H9 (cell line): ENCODE measurements at regions not wholly inside any gene's neighbourhood (a gene's known extent, or its start where the extent isn't known, plus 50 kb on each side); places are given as distances from the start of the nearest gene placed in this dataset.

ENCODE experiments used
- DNase-seq: peaks from one replicate; pipeline ENCODE4 v3.0.0-alpha.2; 2017
- H2AFZ ChIP-seq: one replicate; pipeline ENCODE4 v1.6.1; 2013; ENCODE audit warnings: mild to moderate bottlenecking, low read length, control low read depth, moderate library complexity
- H2AK5ac ChIP-seq: 2 replicates; pipeline ENCODE4 v1.6.1; 2013; ENCODE audit warnings: low read length, control low read depth, mixed read lengths; ENCODE audit not compliant: insufficient read length
- H2BK120ac ChIP-seq: one replicate; pipeline ENCODE4 v1.6.1; 2013; ENCODE audit warnings: low read depth, mild to moderate bottlenecking, low read length, control low read depth, inconsistent platforms; ENCODE audit not compliant: poor library complexity, severe bottlenecking
- H2BK12ac ChIP-seq: 2 replicates; pipeline ENCODE4 v1.6.1; 2013; ENCODE audit warnings: low read length, control low read depth, mixed read lengths, low read depth; ENCODE audit not compliant: insufficient read length
- H2BK15ac ChIP-seq: 2 replicates; pipeline ENCODE4 v1.6.1; 2013; ENCODE audit warnings: low read depth, low read length, control low read depth
- H2BK20ac ChIP-seq: one replicate; pipeline ENCODE4 v1.6.1; 2013; ENCODE audit warnings: low read depth, mild to moderate bottlenecking, low read length, control low read depth, inconsistent platforms; ENCODE audit not compliant: poor library complexity, severe bottlenecking
- H2BK5ac ChIP-seq: 2 replicates; pipeline ENCODE4 v1.6.1; 2013; ENCODE audit warnings: low read length, control low read depth, mixed read lengths; ENCODE audit not compliant: insufficient read length
- H3K14ac ChIP-seq: 2 replicates; pipeline ENCODE4 v1.6.1; 2013; ENCODE audit warnings: low read length, control low read depth; ENCODE audit not compliant: insufficient read depth
- H3K18ac ChIP-seq: 2 replicates; pipeline ENCODE4 v1.6.1; 2013; ENCODE audit warnings: low read depth, mild to moderate bottlenecking, mixed read lengths, low read length, control low read depth; ENCODE audit not compliant: insufficient read length
- H3K23ac ChIP-seq: 2 replicates; pipeline ENCODE4 v1.6.1; 2013; ENCODE audit warnings: low read length, control low read depth, mixed read lengths, low read depth; ENCODE audit not compliant: insufficient read length
- H3K23me2 ChIP-seq: 2 replicates; pipeline ENCODE4 v1.6.1; 2013; ENCODE audit warnings: low read depth, mild to moderate bottlenecking, mixed read lengths, low read length, control low read depth; ENCODE audit not compliant: insufficient read length, poor library complexity, severe bottlenecking
- H3K27ac ChIP-seq: 2 replicates; pipeline ENCODE4 v1.5.1; 2013; ENCODE audit warnings: low read length, control low read depth, mixed read lengths, low read depth; ENCODE audit not compliant: insufficient read length
- H3K27me3 ChIP-seq: 2 replicates; pipeline ENCODE4 v1.6.1; 2013; ENCODE audit warnings: low read length, control low read depth, inconsistent platforms; ENCODE audit not compliant: insufficient read depth
- H3K4ac ChIP-seq: 2 replicates; pipeline ENCODE4 v1.6.1; 2013; ENCODE audit warnings: low read depth, mild to moderate bottlenecking, control low read depth, inconsistent platforms, low read length, moderate library complexity
- H3K4me1 ChIP-seq: 2 replicates; pipeline ENCODE4 v1.6.1; 2013; ENCODE audit warnings: low read length, control low read depth, inconsistent platforms; ENCODE audit not compliant: insufficient read depth
- H3K4me2 ChIP-seq: 2 replicates; pipeline ENCODE4 v1.6.1; 2013; ENCODE audit warnings: low read length, control low read depth, mixed read lengths; ENCODE audit not compliant: insufficient read length, insufficient read depth
- H3K56ac ChIP-seq: 2 replicates; pipeline ENCODE4 v1.6.1; 2013; ENCODE audit warnings: low read depth, mild to moderate bottlenecking, mixed read lengths, low read length, control low read depth; ENCODE audit not compliant: insufficient read length
- H3K79me1 ChIP-seq: 2 replicates; pipeline ENCODE4 v1.6.1; 2013; ENCODE audit warnings: low read depth, mild to moderate bottlenecking, moderate library complexity, low read length, control low read depth, inconsistent platforms; ENCODE audit not compliant: insufficient read depth, poor library complexity, severe bottlenecking
- H3K79me2 ChIP-seq: 2 replicates; pipeline ENCODE4 v1.6.1; 2013; ENCODE audit warnings: low read length, control low read depth, inconsistent platforms; ENCODE audit not compliant: insufficient read depth
- H3K9ac ChIP-seq: 2 replicates; pipeline ENCODE4 v1.6.1; 2013; ENCODE audit warnings: low read length, control low read depth, mixed read lengths; ENCODE audit not compliant: insufficient read length; ENCODE audit errors: extremely low read depth
- H3K9me3 ChIP-seq: one replicate; pipeline ENCODE4 v1.6.1; 2013; ENCODE audit warnings: low read depth, low read length, inconsistent platforms; ENCODE audit not compliant: control insufficient read depth
- H3T11ph ChIP-seq: one replicate; pipeline ENCODE4 v1.6.1; 2013; ENCODE audit warnings: mild to moderate bottlenecking, low read length, control low read depth, inconsistent platforms
- H4K20me1 ChIP-seq: one replicate; pipeline ENCODE4 v1.6.1; 2013; ENCODE audit not compliant: control insufficient read depth, insufficient read length, insufficient read depth
- H4K5ac ChIP-seq: 2 replicates; pipeline ENCODE4 v1.6.1; 2013; ENCODE audit warnings: low read depth, mild to moderate bottlenecking, mixed read lengths, low read length, control low read depth; ENCODE audit not compliant: insufficient read length
- H4K8ac ChIP-seq: replicated peaks from 2 replicates; pipeline ENCODE4 v1.6.1; 2013; ENCODE audit warnings: low read length, control low read depth, mixed read lengths, low read depth; ENCODE audit not compliant: insufficient read length
- H4K91ac ChIP-seq: 2 replicates; pipeline ENCODE4 v1.6.1; 2013; ENCODE audit warnings: low read depth, mild to moderate bottlenecking, moderate library complexity, mixed read lengths, low read length, control low read depth; ENCODE audit not compliant: insufficient read length
- H3K27ac Mint-ChIP-seq, 3 experiments: 2 replicates in 2 of 3; 3 replicates in 1 of 3; pipeline ENCODE4 v1.8.0; 2020 to 2021; ENCODE audit warnings: mixed read lengths in 3 of 3, mild to moderate bottlenecking in 1 of 3, moderate library complexity in 1 of 3
- H3K27me3 Mint-ChIP-seq: 2 replicates; pipeline ENCODE4 v1.8.0; 2021; ENCODE audit warnings: low read depth, mild to moderate bottlenecking, moderate library complexity, mixed read lengths
- H3K36me3 Mint-ChIP-seq, 3 experiments: 2 replicates in 2 of 3; 3 replicates in 1 of 3; pipeline ENCODE4 v1.8.0; 2020 to 2021; ENCODE audit warnings: low read depth in 3 of 3, mixed read lengths in 3 of 3; ENCODE audit not compliant: insufficient read depth in 1 of 3
- H3K4me1 Mint-ChIP-seq, 2 experiments: 2 replicates each; pipeline ENCODE4 v1.8.0; 2020; ENCODE audit warnings: mixed read lengths in 2 of 2
- H3K4me3 Mint-ChIP-seq, 2 experiments: 2 replicates in 1 of 2; 3 replicates in 1 of 2; pipeline ENCODE4 v1.8.0; 2020 to 2021; ENCODE audit warnings: mild to moderate bottlenecking in 2 of 2, mixed read lengths in 2 of 2, moderate library complexity in 1 of 2
- H3K9me3 Mint-ChIP-seq, 2 experiments: 2 replicates in 1 of 2; 3 replicates in 1 of 2; pipeline ENCODE4 v1.8.0; 2020; ENCODE audit warnings: mild to moderate bottlenecking in 2 of 2, mixed read lengths in 2 of 2, moderate library complexity in 1 of 2
- WGBS: extraction: QIAGEN DNeasy Blood & Tissue Kit; methylation state at CpG from one replicate; pipeline ENCODE4 v1.1.7; 2013; ENCODE audit warnings: missing lambda C conversion rate, low lambda C conversion rate, mixed read lengths; ENCODE audit not compliant: insufficient read length; ENCODE audit errors: extremely low coverage; 5-methylcytosine and 5-hydroxymethylcytosine counted together
- TF ChIP-seq, protein P1 (sequence below): fragments of 200-600 bp; sonication (generic); conservative IDR thresholded peaks from 3 replicates; pipeline ENCODE4 v1.8.0; 2021; ENCODE audit warnings: antibody characterized with exemption, mild to moderate bottlenecking

DNA sequence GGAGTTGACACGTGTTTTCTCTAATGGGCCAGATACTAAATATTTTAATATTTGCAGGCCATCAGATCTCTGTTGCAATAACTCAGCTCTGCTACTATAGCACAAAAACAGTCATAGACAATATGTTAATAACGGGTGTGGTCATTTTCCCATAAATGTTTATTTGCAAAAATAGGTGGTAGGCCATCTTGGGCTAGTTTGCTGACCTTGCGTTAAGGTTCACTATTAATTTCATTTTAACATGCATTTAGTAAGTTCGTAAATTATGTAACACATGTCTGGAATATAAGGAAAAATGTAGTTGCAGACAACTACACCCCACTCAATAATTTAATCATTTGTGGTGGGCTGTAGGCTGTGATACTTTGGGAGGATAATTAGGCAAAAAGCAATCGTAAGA, 577.8 kb downstream of the PKHD1 start:
- H4K5ac ChIP-seq = no peak overlapping the region
- H3K79me1 ChIP-seq = no peaks in the 10 kb centered on the region
- H2AFZ ChIP-seq = no peak overlapping the region
- no CpG with 5 or more reads among the region's 5 CpGs for WGBS
- H3T11ph ChIP-seq = no peak overlapping the region
- H2BK15ac ChIP-seq = no peak overlapping the region
- peaks cover 0 to 7% of the 10 kb centered on the region in 2 experiments; a peak in 2 of 5 replicates for H3K9me3 Mint-ChIP-seq
- no peak overlapping the region for H2AK5ac ChIP-seq
- H4K20me1 ChIP-seq = no peaks in the 10 kb centered on the region
- H3K14ac ChIP-seq = no peak overlapping the region
- H3K27ac ChIP-seq = no peak overlapping the region
- H3K56ac ChIP-seq = no peak overlapping the region
- H4K91ac ChIP-seq = no peak overlapping the region
- H3K79me2 ChIP-seq = no peaks in the 10 kb centered on the region
- no peaks in the 10 kb centered on the region for H3K23me2 ChIP-seq
- no peak overlapping the region for H2BK5ac ChIP-seq
- no peak overlapping the region for H2BK120ac ChIP-seq
- H3K9ac ChIP-seq = no peak overlapping the region
- no peak overlapping the region for H2BK12ac ChIP-seq
- no peak overlapping the region for H3K4me2 ChIP-seq
- no peak overlapping the region for H3K4ac ChIP-seq
- H3K4me3 Mint-ChIP-seq = no peak overlapping the region
- H3K4me1 ChIP-seq = no peaks in the 10 kb centered on the region
- H3K27me3 ChIP-seq = no peaks in the 10 kb centered on the region
- H3K4me1 Mint-ChIP-seq = peaks cover 0 to 3% of the 10 kb centered on the region in 2 experiments; a peak in 1 of 4 replicates
- H3K27me3 Mint-ChIP-seq = no peaks in the 10 kb centered on the region; the same call in 1 of the 2 replicates
- no peak for DNase-seq
- H4K8ac ChIP-seq = no peak overlapping the region
- H3K23ac ChIP-seq = no peak overlapping the region
- no peak overlapping the region for H3K27ac Mint-ChIP-seq
- TF ChIP-seq, protein P1, sequence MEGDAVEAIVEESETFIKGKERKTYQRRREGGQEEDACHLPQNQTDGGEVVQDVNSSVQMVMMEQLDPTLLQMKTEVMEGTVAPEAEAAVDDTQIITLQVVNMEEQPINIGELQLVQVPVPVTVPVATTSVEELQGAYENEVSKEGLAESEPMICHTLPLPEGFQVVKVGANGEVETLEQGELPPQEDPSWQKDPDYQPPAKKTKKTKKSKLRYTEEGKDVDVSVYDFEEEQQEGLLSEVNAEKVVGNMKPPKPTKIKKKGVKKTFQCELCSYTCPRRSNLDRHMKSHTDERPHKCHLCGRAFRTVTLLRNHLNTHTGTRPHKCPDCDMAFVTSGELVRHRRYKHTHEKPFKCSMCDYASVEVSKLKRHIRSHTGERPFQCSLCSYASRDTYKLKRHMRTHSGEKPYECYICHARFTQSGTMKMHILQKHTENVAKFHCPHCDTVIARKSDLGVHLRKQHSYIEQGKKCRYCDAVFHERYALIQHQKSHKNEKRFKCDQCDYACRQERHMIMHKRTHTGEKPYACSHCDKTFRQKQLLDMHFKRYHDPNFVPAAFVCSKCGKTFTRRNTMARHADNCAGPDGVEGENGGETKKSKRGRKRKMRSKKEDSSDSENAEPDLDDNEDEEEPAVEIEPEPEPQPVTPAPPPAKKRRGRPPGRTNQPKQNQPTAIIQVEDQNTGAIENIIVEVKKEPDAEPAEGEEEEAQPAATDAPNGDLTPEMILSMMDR = no peak
- no peak overlapping the region for H3K18ac ChIP-seq
- H3K36me3 Mint-ChIP-seq = no peaks in the 10 kb centered on the region; a peak in 1 of 7 replicates
- no peak overlapping the region for H2BK20ac ChIP-seq
- H3K9me3 ChIP-seq = no peaks in the 10 kb centered on the region
